ENCODE measurements at regions not wholly inside any gene's neighbourhood (a gene's known extent, or its start where the extent isn't known, plus 50 kb on each side); places are given as distances from the start of the nearest gene placed in this dataset.
A peak's percentile ranks its signal among the peaks of the same experiment; 100 is the strongest.

- no peaks in the 10 kb centered on the region for H3K36me3 ChIP-seq
- intact Hi-C loops (cut with DNase I): no loop called here
- no peak for DNase-seq (ENCODE audit: extremely low spot score in 2 of 2)
Measured at GRCh38 chr17:70332356-70333210, 163.3 kb downstream of the KCNJ2 start.

GRCh38 chr17:70336411-70336810 lies 167.1 kb downstream of the KCNJ2 start:
- Histone ChIP-seq H3K4me1 (no peaks in the 10 kb centered on the region), H3K36me3 (no peaks in the 10 kb centered on the region), H3K27me3 (no peaks in the 10 kb centered on the region), H3K4me3 (no peak overlapping the region), H3K9me3 (no peaks in the 10 kb centered on the region), H3K27ac (no peak overlapping the region)
- no peak for DNase-seq (ENCODE audit: extremely low spot score in 2 of 2)
- TF ChIP-seq CTCF (IDR thresholded peaks at IDR 0.05): no peak
- no peak for TF ChIP-seq POLR2A (IDR thresholded peaks at IDR 0.05)
- TF ChIP-seq POLR2AphosphoS5 (IDR thresholded peaks at IDR 0.05; ENCODE audit: insufficient read depth in 1 of 2, low read depth in 1 of 2): no peak
- intact Hi-C loops (cut with DNase I): no loop called here

More at GRCh38 chr17:70332356-70333210, 163.3 kb downstream of the KCNJ2 start:
- Histone ChIP-seq H3K9me3 (no peaks in the 10 kb centered on the region), H3K27me3 (no peaks in the 10 kb centered on the region), H3K4me3 (no peak overlapping the region), H3K27ac (no peak overlapping the region), H3K4me1 (no peaks in the 10 kb centered on the region)
- TF ChIP-seq POLR2A (IDR thresholded peaks at IDR 0.05): no peak

GRCh38 chr17:70338946-70339354 lies 169.6 kb downstream of the KCNJ2 start:
- no peak for DNase-seq (ENCODE audit: extremely low spot score in 2 of 2)
- TF ChIP-seq POLR2AphosphoS5 (IDR thresholded peaks at IDR 0.05; ENCODE audit: insufficient read depth in 1 of 2, low read depth in 1 of 2) (no peak), CTCF (IDR thresholded peaks at IDR 0.05) (no peak), POLR2A (IDR thresholded peaks at IDR 0.05) (no peak)
- intact Hi-C loops (cut with DNase I): no loop called here
- Histone ChIP-seq H3K27ac (no peak overlapping the region), H3K9me3 (no peaks in the 10 kb centered on the region), H3K36me3 (no peaks in the 10 kb centered on the region), H3K4me1 (no peaks in the 10 kb centered on the region), H3K27me3 (no peaks in the 10 kb centered on the region), H3K4me3 (no peak overlapping the region)

- DNase-seq (ENCODE audit: extremely low spot score in 2 of 2): no peak
- Histone ChIP-seq H3K27me3 (no peaks in the 10 kb centered on the region), H3K4me3 (no peak overlapping the region), H3K36me3 (no peaks in the 10 kb centered on the region), H3K27ac (no peak overlapping the region), H3K4me1 (no peaks in the 10 kb centered on the region), H3K9me3 (no peaks in the 10 kb centered on the region)
- intact Hi-C loops (cut with DNase I): no loop called here
- no peak for TF ChIP-seq POLR2AphosphoS5 (IDR thresholded peaks at IDR 0.05; ENCODE audit: insufficient read depth in 1 of 2, low read depth in 1 of 2)
- TF ChIP-seq POLR2A (IDR thresholded peaks at IDR 0.05): no peak
- TF ChIP-seq CTCF (IDR thresholded peaks at IDR 0.05): no peak
Measured at GRCh38 chr17:70343114-70343513, 173.8 kb downstream of the KCNJ2 start.

- Histone ChIP-seq H3K4me3 (peak overlapping the region; percentile 12 to 26), H3K27me3 (no peaks in the 10 kb centered on the region), H3K4me1 (no peaks in the 10 kb centered on the region), H3K36me3 (no peaks in the 10 kb centered on the region), H3K9me3 (no peaks in the 10 kb centered on the region), H3K27ac (no peak overlapping the region)
- intact Hi-C loops (cut with DNase I): no loop called here
- TF ChIP-seq POLR2AphosphoS5 (IDR thresholded peaks at IDR 0.05; ENCODE audit: insufficient read depth in 1 of 2, low read depth in 1 of 2) (no peak), POLR2A (IDR thresholded peaks at IDR 0.05) (no peak), CTCF (IDR thresholded peaks at IDR 0.05) (no peak)
- no peak for DNase-seq (ENCODE audit: extremely low spot score in 2 of 2)
Measured at GRCh38 chr17:70344386-70345060, 175.2 kb downstream of the KCNJ2 start.

Measured in vagina (tissue), 2 donors.